Neural crest cell (in vitro differentiated cells): ENCODE measurements at regions not wholly inside any gene's neighbourhood (a gene's known extent, or its start where the extent isn't known, plus 50 kb on each side); places are given as distances from the start of the nearest gene placed in this dataset.

ENCODE experiments used
- DNase-seq: peaks from one replicate; pipeline ENCODE4 v3.0.0; 2021; ENCODE audit warnings: low read depth, mixed read lengths, low spot score
- H3K27ac Mint-ChIP-seq: one replicate; pipeline ENCODE4 v1.8.0; 2021; ENCODE audit warnings: mild to moderate bottlenecking, mixed read lengths; ENCODE audit not compliant: unreplicated experiment
- H3K27me3 Mint-ChIP-seq: 2 replicates; pipeline ENCODE4 v1.8.0; 2021; ENCODE audit warnings: low read depth, mild to moderate bottlenecking, mixed read lengths
- H3K36me3 Mint-ChIP-seq: 2 replicates; pipeline ENCODE4 v1.8.0; 2021; ENCODE audit warnings: low read depth, mild to moderate bottlenecking, mixed read lengths
- H3K4me1 Mint-ChIP-seq: 2 replicates; pipeline ENCODE4 v1.8.0; 2021; ENCODE audit warnings: mixed read lengths
- H3K4me3 Mint-ChIP-seq: one replicate; pipeline ENCODE4 v1.8.0; 2021; ENCODE audit warnings: mild to moderate bottlenecking, mixed read lengths
- H3K9me3 Mint-ChIP-seq: 2 replicates; pipeline ENCODE4 v1.8.0; 2021; ENCODE audit warnings: mixed read lengths
- TF ChIP-seq, protein P1 (sequence below): fragments of 200-600 bp; sonication (generic); conservative IDR thresholded peaks from 2 replicates; pipeline ENCODE4 v1.5.0; 2021; ENCODE audit warnings: antibody characterized with exemption, mild to moderate bottlenecking

DNA sequence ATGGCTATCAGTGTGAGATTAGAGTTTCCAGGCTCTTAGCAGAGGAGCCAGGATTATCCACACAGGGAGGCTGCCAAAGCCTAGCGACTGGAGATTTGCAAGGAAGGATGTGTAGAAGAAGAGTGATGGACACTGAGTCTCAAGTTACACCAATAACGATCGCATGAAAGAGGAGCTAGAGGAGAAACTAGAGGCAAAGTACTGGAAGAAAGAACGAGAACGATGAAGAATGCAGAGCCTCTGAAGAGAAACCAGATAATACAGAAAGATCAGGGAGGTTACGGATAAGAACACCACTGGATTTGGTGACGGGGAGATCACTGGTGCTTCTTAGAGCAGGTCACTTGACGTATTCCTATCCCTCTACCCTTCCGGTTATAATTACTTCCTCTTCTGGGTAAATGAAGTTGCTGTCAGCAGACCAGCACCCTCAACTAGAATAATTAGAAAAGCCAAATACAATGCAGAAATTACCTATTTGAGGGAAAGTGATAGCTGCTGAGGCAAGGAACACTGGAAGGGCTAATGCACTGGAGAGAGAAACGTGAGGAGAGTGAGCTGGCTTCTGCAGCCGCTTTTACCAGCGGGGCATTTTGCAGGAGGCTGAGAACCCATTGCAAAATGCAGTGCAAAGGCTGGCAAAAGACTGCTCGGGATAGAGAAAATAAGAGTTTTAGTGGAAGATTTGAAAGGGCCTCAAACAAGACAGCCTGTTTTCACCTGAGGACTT, 93.1 kb upstream of the HIF1A start:
- TF ChIP-seq, protein P1, sequence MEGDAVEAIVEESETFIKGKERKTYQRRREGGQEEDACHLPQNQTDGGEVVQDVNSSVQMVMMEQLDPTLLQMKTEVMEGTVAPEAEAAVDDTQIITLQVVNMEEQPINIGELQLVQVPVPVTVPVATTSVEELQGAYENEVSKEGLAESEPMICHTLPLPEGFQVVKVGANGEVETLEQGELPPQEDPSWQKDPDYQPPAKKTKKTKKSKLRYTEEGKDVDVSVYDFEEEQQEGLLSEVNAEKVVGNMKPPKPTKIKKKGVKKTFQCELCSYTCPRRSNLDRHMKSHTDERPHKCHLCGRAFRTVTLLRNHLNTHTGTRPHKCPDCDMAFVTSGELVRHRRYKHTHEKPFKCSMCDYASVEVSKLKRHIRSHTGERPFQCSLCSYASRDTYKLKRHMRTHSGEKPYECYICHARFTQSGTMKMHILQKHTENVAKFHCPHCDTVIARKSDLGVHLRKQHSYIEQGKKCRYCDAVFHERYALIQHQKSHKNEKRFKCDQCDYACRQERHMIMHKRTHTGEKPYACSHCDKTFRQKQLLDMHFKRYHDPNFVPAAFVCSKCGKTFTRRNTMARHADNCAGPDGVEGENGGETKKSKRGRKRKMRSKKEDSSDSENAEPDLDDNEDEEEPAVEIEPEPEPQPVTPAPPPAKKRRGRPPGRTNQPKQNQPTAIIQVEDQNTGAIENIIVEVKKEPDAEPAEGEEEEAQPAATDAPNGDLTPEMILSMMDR: no peak
- no peaks in the 10 kb centered on the region for H3K9me3 Mint-ChIP-seq
- peaks cover 19% of the 10 kb centered on the region for H3K27me3 Mint-ChIP-seq
- DNase-seq: no peak
- H3K27ac Mint-ChIP-seq: no peak overlapping the region
- H3K36me3 Mint-ChIP-seq: no peaks in the 10 kb centered on the region
- no peak overlapping the region for H3K4me3 Mint-ChIP-seq
- peaks cover 39% of the 10 kb centered on the region for H3K4me1 Mint-ChIP-seq

DNA sequence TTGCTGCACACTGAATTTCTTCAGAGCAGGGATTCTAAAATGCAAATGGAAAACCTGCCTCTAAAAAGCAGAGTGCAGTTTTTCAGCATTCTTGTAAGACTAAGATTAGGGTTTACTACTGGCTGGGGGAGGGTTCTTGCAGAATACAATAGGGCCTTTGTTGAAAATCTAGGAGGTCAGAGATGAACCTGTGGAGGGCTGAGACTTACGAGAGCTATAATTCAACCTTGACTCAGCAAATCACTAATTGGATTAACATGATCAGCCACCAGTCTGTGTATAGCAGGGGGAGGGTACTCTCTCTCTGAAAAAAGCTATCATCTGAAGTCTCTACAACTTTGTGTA, 92.6 kb upstream of the HIF1A start:
- TF ChIP-seq, protein P1: no peak
- Mint-ChIP-seq H3K9me3 (no peaks in the 10 kb centered on the region), H3K27me3 (peaks cover 19% of the 10 kb centered on the region), H3K4me1 (peaks cover 44% of the 10 kb centered on the region), H3K4me3 (peak overlapping the region; percentile 19), H3K36me3 (no peaks in the 10 kb centered on the region), H3K27ac (peak overlapping the region; percentile 46)
- DNase-seq: no peak

DNA sequence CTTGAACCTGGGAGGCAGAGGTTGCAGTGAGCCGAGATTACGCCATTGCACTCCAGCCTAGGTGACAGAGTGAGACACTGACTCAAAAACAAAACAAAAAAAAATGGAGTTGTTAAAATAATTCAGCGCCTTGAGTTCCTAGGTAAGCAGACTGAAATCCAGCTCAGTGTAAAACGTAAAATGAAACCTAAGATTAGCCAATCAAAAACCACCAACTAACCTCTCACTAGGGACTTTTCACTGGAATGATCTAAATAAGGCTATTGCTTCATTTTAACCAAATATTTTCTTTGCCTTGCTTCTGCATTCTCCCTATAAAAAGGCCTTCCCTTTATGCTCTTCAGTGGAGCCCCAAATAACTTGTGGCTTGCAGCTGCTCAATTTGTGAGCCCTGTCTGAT, 91.6 kb upstream of the HIF1A start:
- no peak for DNase-seq
- H3K4me1 Mint-ChIP-seq: peaks cover 44% of the 10 kb centered on the region
- H3K4me3 Mint-ChIP-seq: no peak overlapping the region
- peaks cover 26% of the 10 kb centered on the region for H3K27me3 Mint-ChIP-seq
- no peaks in the 10 kb centered on the region for H3K9me3 Mint-ChIP-seq
- TF ChIP-seq, protein P1: no peak
- no peaks in the 10 kb centered on the region for H3K36me3 Mint-ChIP-seq
- no peak overlapping the region for H3K27ac Mint-ChIP-seq

DNA sequence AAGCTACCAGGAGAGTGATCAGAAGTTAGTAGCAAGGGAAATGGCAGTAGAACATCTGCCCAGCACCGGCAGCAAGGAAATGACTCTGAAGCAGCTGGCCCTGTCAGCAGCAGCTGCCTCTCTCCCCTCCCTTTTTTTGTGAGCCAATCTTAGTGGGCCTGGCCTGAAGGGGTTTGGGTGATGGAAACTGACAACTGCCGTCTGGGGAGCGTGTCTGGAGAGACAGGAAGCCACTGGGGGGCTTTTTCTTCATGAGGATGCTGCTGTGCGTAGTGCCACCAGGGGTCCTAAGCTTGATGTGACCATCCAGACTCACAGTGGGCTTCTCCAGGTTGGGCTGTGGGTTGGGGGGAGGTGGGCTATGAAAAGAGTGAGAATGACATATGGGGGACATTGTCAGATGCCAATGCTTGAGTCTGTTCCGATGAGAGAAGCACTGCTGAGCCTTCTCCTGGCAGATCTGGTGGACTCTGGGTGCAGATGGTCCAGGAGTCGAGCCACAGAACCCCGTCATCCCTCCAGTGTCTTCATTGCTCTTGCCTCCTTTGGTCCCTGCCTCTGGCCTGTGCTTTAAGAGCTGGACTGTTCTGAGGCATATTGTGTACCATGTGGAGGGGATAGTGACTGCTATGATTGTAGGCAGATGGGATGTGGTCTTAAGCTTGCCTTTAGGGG, 87.6 kb upstream of the HIF1A start:
- H3K27me3 Mint-ChIP-seq: peaks cover 50% of the 10 kb centered on the region
- TF ChIP-seq, protein P1: no peak
- H3K27ac Mint-ChIP-seq: no peak overlapping the region
- H3K4me1 Mint-ChIP-seq: peaks cover 41% of the 10 kb centered on the region
- H3K36me3 Mint-ChIP-seq: no peaks in the 10 kb centered on the region
- H3K4me3 Mint-ChIP-seq: no peak overlapping the region
- H3K9me3 Mint-ChIP-seq: no peaks in the 10 kb centered on the region
- peak; percentile 9 for DNase-seq

DNA sequence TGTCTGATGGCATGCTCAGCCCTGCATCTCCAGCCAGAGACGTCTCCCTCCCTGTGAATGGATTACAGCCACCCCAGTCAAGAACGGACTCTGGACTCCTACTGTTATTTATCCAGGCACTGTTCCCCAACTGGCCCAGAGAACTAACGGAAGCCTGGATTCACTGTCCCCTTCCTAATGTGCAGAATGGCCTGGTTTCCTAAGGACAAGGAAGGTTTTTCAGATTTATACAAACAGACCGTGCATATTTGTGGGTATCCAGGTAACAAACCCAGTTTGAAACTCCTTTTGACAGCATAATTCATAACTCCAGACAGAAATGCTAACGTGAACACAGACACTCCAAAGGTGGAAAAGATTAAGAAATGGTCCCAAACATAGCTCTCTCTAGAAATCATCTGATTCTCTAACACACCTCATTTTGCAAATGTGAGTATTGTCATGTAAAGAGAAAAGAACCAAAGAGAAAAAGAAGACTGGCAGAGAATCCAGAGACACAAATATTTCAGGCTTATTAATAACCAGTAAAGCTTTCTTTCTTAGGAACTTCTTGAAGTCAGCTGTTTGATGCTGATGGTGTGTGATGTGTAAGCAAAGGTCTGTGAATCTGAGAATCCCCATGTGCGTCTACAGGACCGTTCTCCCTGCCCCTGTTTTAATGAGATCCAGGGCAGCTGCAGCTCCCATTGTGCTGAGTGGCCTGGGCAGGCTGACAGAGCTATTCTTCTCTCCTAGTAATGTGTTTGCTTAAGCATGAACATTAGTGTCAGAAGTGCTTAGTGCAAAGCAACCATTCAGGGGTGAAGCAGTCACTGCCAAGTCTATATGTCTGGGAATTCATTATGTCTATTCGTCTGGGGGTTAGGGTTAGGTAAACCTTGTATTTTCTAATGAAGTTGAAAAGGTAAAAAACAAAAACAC, 86.8 kb upstream of the HIF1A start:
- TF ChIP-seq, protein P1: no peak
- peaks cover 50% of the 10 kb centered on the region for H3K27me3 Mint-ChIP-seq
- H3K27ac Mint-ChIP-seq: no peak overlapping the region
- no peak for DNase-seq
- peak overlapping the region; percentile 61 for H3K4me3 Mint-ChIP-seq
- H3K9me3 Mint-ChIP-seq: no peaks in the 10 kb centered on the region
- H3K4me1 Mint-ChIP-seq: peaks cover 36% of the 10 kb centered on the region
- no peaks in the 10 kb centered on the region for H3K36me3 Mint-ChIP-seq
